ENCODE measurements at regions not wholly inside any gene's neighbourhood (a gene's known extent, or its start where the extent isn't known, plus 50 kb on each side); places are given as distances from the start of the nearest gene placed in this dataset.
A peak's percentile ranks its signal among the peaks of the same experiment; 100 is the strongest.

- Histone ChIP-seq H3K4me2 (ENCODE audit: low read length) (no peak overlapping the region), H2AFZ (ENCODE audit: low read depth, low read length) (no peak overlapping the region), H4K20me1 (ENCODE audit: insufficient read depth, low read length) (no peaks in the 10 kb centered on the region), H3K4me3 (ENCODE audit: low read length) (no peak overlapping the region), H3K4me1 (ENCODE audit: low read length) (0 out of 2 replicates have a peak, but pooled peaks cover 4% of the 10 kb centered on the region), H3K9me3 (ENCODE audit: insufficient read depth, low read length) (no peaks in the 10 kb centered on the region), H3K79me2 (ENCODE audit: low read length) (no peaks in the 10 kb centered on the region), H3K36me3 (replicated peaks; ENCODE audit: low read depth, low read length) (no peaks in the 10 kb centered on the region), H3K27me3 (ENCODE audit: low read depth, low read length) (no peaks in the 10 kb centered on the region), H3K27ac (ENCODE audit: low read length) (no peak overlapping the region), H3K9ac (ENCODE audit: low read length) (no peak overlapping the region)
- TF ChIP-seq EZH2phosphoT487 (IDR thresholded peaks at IDR 0.05; ENCODE audit: low read depth) (no peak), CTCF (IDR thresholded peaks at IDR 0.05; ENCODE audit: low read depth, low read length) (no peak)
These were observed 1021.3 kb upstream of the GYPC start for GRCh38 chr2:125634662-125635061.

- H3K36me3 ChIP-seq (replicated peaks; ENCODE audit: low read depth, low read length), result no peaks in the 10 kb centered on the region
- H3K79me2 ChIP-seq (ENCODE audit: low read length), result no peaks in the 10 kb centered on the region
- no peak for TF ChIP-seq CTCF (IDR thresholded peaks at IDR 0.05; ENCODE audit: low read depth, low read length)
- no peak for TF ChIP-seq EZH2phosphoT487 (IDR thresholded peaks at IDR 0.05; ENCODE audit: low read depth)
- H3K4me1 ChIP-seq (ENCODE audit: low read length), result no peaks in the 10 kb centered on the region
- no peaks in the 10 kb centered on the region for H4K20me1 ChIP-seq (ENCODE audit: insufficient read depth, low read length)
- H3K9ac ChIP-seq (ENCODE audit: low read length), result no peak overlapping the region
- H3K27me3 ChIP-seq (ENCODE audit: low read depth, low read length), result no peaks in the 10 kb centered on the region
- no peak overlapping the region for H3K4me2 ChIP-seq (ENCODE audit: low read length)
- H3K27ac ChIP-seq (ENCODE audit: low read length), result no peak overlapping the region
- H3K9me3 ChIP-seq (ENCODE audit: insufficient read depth, low read length), result no peaks in the 10 kb centered on the region
- no peak overlapping the region for H3K4me3 ChIP-seq (ENCODE audit: low read length)
- no peak overlapping the region for H2AFZ ChIP-seq (ENCODE audit: low read depth, low read length)
These were observed 1017.6 kb upstream of the GYPC start for GRCh38 chr2:125638345-125638744.

- no peak overlapping the region for H3K4me2 ChIP-seq (ENCODE audit: low read length)
- H4K20me1 ChIP-seq (ENCODE audit: insufficient read depth, low read length), result no peaks in the 10 kb centered on the region
- H3K27ac ChIP-seq (ENCODE audit: low read length), result no peak overlapping the region
- H2AFZ ChIP-seq (ENCODE audit: low read depth, low read length), result no peak overlapping the region
- H3K4me1 ChIP-seq (ENCODE audit: low read length), result no peaks in the 10 kb centered on the region
- no peak overlapping the region for H3K4me3 ChIP-seq (ENCODE audit: low read length)
- no peaks in the 10 kb centered on the region for H3K36me3 ChIP-seq (replicated peaks; ENCODE audit: low read depth, low read length)
- TF ChIP-seq EZH2phosphoT487 (IDR thresholded peaks at IDR 0.05; ENCODE audit: low read depth) (no peak), CTCF (IDR thresholded peaks at IDR 0.05; ENCODE audit: low read depth, low read length) (no peak)
- H3K9me3 ChIP-seq (ENCODE audit: insufficient read depth, low read length), result no peaks in the 10 kb centered on the region
- no peak overlapping the region for H3K9ac ChIP-seq (ENCODE audit: low read length)
- no peaks in the 10 kb centered on the region for H3K27me3 ChIP-seq (ENCODE audit: low read depth, low read length)
- no peaks in the 10 kb centered on the region for H3K79me2 ChIP-seq (ENCODE audit: low read length)
These were observed 1013.9 kb upstream of the GYPC start for GRCh38 chr2:125642032-125642431.

- H3K27ac ChIP-seq (ENCODE audit: low read length), result no peak overlapping the region
- H3K4me3 ChIP-seq (ENCODE audit: low read length), result no peak overlapping the region
- H3K9ac ChIP-seq (ENCODE audit: low read length), result no peak overlapping the region
- H3K4me1 ChIP-seq (ENCODE audit: low read length), result no peaks in the 10 kb centered on the region
- no peak overlapping the region for H3K4me2 ChIP-seq (ENCODE audit: low read length)
- no peaks in the 10 kb centered on the region for H3K27me3 ChIP-seq (ENCODE audit: low read depth, low read length)
- H3K36me3 ChIP-seq (replicated peaks; ENCODE audit: low read depth, low read length), result no peaks in the 10 kb centered on the region
- no peaks in the 10 kb centered on the region for H3K9me3 ChIP-seq (ENCODE audit: insufficient read depth, low read length)
- H4K20me1 ChIP-seq (ENCODE audit: insufficient read depth, low read length), result no peaks in the 10 kb centered on the region
- TF ChIP-seq CTCF (IDR thresholded peaks at IDR 0.05; ENCODE audit: low read depth, low read length) (no peak), EZH2phosphoT487 (IDR thresholded peaks at IDR 0.05; ENCODE audit: low read depth) (no peak)
- H2AFZ ChIP-seq (ENCODE audit: low read depth, low read length), result peak overlapping the region; percentile 41; the same call in 1 of the 2 replicates
- H3K79me2 ChIP-seq (ENCODE audit: low read length), result no peaks in the 10 kb centered on the region
These were observed 1012.8 kb upstream of the GYPC start for GRCh38 chr2:125643128-125643527.
